ENCODE measurements at regions not wholly inside any gene's neighbourhood (a gene's known extent, or its start where the extent isn't known, plus 50 kb on each side); places are given as distances from the start of the nearest gene placed in this dataset.
"Not testable (repeated sequence)": the region's sequence is repeated elsewhere in the genome, so short reads cannot be mapped to it uniquely, and the experiment has no call there.

DNA sequence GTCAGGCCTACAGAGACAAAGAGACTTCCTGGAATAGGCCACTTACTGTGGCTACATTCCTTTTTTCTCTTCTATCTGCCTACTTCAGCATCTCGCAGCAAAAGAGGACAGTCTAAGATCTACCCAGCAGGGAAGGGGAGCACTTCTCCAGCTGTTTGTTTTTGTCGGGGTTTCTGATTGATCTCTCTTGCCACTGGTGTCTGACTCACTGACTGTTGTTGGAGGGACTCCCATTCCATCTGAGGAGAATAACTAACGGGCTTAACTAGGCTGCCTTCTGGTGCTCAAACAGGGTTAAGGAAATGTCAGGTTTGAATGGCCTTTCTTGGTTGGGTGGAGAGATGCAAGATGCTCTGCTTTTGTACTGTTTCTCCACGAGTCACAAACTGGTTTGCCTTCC, 100.2 kb upstream of the TMEM164 start:
- no peak overlapping the region for H3K4me2 ChIP-seq

DNA sequence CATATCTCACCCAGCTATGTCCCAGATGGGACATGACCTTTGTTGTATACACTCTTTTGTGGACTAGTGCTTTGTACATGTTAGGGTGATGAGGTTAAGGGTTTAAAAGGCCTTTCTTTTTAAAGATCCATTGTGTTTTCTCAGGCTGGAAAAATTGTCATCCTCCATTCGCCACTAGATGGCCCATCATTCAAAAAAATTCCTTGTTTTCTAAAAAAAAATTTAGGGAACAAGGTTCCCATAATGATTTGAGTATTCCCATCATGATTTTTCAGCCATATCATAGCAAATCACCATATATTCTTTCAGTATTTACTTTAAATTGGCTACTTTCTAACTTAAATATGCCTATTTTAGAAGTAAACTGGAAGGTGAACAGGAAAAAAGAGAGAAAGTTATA, 91.9 kb upstream of the TMEM164 start:
- Histone ChIP-seq H3K4me1 (no peaks in the 10 kb centered on the region), H3K9ac (no peak overlapping the region), H4K20me1 (no peaks in the 10 kb centered on the region), H3K36me3 (no peaks in the 10 kb centered on the region), H3K9me3 (0 out of 2 replicates have a peak, but pooled peaks cover 6% of the 10 kb centered on the region), H3K27ac (no peak overlapping the region), H3K4me2 (no peak overlapping the region), H3K27me3 (peaks cover 42% of the 10 kb centered on the region), H3K4me3 (no peak overlapping the region)
- TF ChIP-seq Cebpa-rat (IDR thresholded peaks at IDR 0.05), result no peak

More for the DNA sequence above, 100.2 kb upstream of the TMEM164 start:
- TF ChIP-seq Cebpa-rat (IDR thresholded peaks at IDR 0.05), result no peak
- Histone ChIP-seq H4K20me1 (no peaks in the 10 kb centered on the region), H3K9ac (no peak overlapping the region), H3K4me3 (no peak overlapping the region), H3K27ac (no peak overlapping the region), H3K9me3 (no peaks in the 10 kb centered on the region), H3K4me1 (no peaks in the 10 kb centered on the region), H3K27me3 (peaks cover 65% of the 10 kb centered on the region), H3K36me3 (no peaks in the 10 kb centered on the region)

DNA sequence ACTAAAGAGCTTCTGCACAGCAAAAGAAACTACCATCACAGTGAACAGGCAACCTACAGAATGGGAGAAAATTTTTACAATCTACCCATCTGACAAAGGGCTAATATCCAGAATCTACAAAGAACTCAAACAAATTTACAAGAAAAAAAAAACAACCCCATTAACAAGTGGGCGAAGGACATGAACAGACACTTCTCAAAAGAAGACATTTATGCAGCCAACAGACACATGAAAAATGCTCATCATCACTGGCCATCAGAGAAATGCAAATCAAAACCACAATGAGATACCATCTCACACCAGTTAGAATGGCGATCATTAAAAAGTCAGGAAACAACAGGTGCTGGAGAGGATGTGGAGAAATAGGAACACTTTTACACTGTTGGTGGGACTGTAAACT, 89.9 kb upstream of the TMEM164 start:
- H3K27ac ChIP-seq, H3K36me3 ChIP-seq, H4K20me1 ChIP-seq: not testable (repeated sequence)

DNA sequence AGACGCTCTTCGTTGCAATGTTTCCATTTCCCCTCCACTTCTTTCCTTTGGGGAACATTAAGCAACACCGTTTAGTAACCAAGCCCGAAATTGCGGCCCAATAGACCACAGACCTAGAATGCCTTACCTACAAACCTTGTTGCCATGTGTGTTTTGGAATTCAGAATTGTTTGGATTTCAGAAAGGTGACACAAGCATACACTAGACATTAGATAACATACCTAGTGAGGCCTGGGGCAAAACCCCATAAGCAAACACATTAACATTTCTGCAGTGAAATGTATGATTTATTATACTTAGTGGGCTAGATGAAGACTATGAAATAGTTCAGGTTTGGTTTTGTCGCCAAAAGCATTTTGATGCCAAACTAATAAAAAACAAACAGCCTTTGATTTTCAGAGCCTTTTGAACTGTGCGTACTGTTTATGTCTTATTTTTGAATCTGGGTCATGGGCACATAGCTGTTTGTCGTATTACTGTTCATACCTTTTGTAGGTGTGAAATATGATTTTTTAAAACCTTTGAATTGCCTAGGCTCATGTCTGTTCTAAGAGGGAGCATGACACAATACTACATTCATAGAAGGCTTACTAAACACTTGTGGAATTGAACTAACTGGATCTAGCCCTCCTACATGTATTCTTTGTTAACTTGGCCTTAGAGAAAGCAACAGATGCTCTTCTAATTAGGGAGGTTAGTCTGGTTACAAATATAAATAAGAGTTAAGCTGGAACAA, 88.6 kb upstream of the TMEM164 start:
- Histone ChIP-seq H3K9me3 (0 out of 2 replicates have a peak, but pooled peaks cover 6% of the 10 kb centered on the region), H3K27me3 (peaks cover 30% of the 10 kb centered on the region), H3K4me2 (no peak overlapping the region), H3K4me3 (no peak overlapping the region), H3K4me1 (no peaks in the 10 kb centered on the region), H4K20me1 (no peaks in the 10 kb centered on the region), H3K36me3 (no peaks in the 10 kb centered on the region), H3K27ac (no peak overlapping the region), H3K9ac (no peak overlapping the region)
- TF ChIP-seq Cebpa-rat (IDR thresholded peaks at IDR 0.05), result no peak

More for the DNA sequence above, 89.9 kb upstream of the TMEM164 start:
- H3K9ac ChIP-seq, H3K4me3 ChIP-seq, H3K9me3 ChIP-seq, H3K4me1 ChIP-seq, H3K4me2 ChIP-seq: not testable (repeated sequence)
- peaks cover 42% of the 10 kb centered on the region for H3K27me3 ChIP-seq

DNA sequence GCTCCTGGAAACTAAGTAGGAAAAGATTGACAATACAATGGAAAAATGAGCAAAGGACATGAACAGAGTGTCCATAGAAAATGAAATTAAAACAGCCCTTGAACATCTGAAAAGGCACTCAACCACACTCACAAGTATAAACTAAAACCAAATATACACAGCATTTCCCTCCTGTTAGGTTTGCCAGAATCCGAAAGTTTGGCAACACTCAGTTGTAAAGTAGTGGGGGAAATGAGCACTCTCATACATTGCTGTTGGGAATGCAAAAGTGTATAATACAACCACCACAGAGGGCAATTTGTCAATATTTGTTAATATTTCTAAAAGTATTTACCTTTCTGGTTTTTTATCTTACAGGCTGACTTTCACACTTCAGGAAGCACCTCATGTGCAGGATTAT, 84.2 kb upstream of the TMEM164 start:
- Histone ChIP-seq H3K4me2 (no peak overlapping the region), H3K9me3 (0 out of 2 replicates have a peak, but pooled peaks cover 6% of the 10 kb centered on the region), H3K9ac (no peak overlapping the region), H3K4me3 (no peak overlapping the region), H3K27ac (no peak overlapping the region), H3K36me3 (no peaks in the 10 kb centered on the region), H4K20me1 (no peaks in the 10 kb centered on the region), H3K4me1 (no peaks in the 10 kb centered on the region), H3K27me3 (peaks cover 48% of the 10 kb centered on the region)
- TF ChIP-seq Cebpa-rat (IDR thresholded peaks at IDR 0.05), result no peak

DNA sequence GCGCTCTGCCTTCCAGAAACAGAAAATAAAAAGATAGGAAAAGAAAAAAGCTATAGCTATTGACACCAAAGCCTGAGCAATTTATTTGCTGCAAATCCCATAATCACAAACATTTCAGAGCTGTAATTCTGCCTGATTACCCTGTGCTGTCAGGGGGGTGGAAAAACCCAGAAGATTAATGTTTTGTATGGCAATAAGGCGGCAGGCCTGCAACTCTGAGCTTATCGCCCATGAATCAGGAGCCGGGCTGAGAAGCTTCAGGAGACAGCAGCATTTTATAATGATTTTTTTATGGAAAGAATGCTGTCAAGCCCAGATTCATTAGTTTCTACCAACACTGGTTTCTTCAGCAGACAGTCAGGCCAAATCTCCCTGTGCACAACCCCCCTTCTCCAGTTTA, 82.6 kb upstream of the TMEM164 start:
- Histone ChIP-seq H3K9me3 (no peaks in the 10 kb centered on the region), H3K27ac (no peak overlapping the region), H3K36me3 (no peaks in the 10 kb centered on the region), H4K20me1 (no peaks in the 10 kb centered on the region), H3K9ac (no peak overlapping the region), H3K4me1 (no peaks in the 10 kb centered on the region), H3K4me3 (no peak overlapping the region), H3K27me3 (peaks cover 62% of the 10 kb centered on the region), H3K4me2 (no peak overlapping the region)
- no peak for TF ChIP-seq Cebpa-rat (IDR thresholded peaks at IDR 0.05)

DNA sequence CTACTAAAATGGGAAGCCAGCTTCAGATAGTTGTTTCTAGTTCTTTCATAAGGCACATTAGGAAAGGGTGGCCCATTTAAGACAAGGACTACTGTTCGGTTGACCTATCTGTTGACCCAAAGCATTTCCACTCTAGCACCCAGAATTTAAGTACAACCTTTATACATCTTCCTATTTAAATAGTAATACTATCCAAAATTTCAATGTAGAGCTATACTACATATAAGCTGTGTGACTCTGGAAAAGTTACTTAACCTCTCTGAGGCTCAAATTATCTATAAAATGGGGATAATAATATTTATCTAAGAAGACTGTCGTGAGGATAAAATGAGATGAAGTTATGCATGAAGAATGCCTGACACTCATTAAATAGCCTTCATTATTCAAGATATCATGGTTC, 82.0 kb upstream of the TMEM164 start:
- Histone ChIP-seq H3K27me3 (peaks cover 64% of the 10 kb centered on the region), H3K9me3 (no peaks in the 10 kb centered on the region), H3K4me1 (no peaks in the 10 kb centered on the region), H3K4me2 (no peak overlapping the region), H3K27ac (no peak overlapping the region), H3K36me3 (no peaks in the 10 kb centered on the region), H4K20me1 (no peaks in the 10 kb centered on the region; the same call in 1 of the 2 replicates), H3K9ac (no peak overlapping the region), H3K4me3 (no peak overlapping the region)
- no peak for TF ChIP-seq Cebpa-rat (IDR thresholded peaks at IDR 0.05)

DNA sequence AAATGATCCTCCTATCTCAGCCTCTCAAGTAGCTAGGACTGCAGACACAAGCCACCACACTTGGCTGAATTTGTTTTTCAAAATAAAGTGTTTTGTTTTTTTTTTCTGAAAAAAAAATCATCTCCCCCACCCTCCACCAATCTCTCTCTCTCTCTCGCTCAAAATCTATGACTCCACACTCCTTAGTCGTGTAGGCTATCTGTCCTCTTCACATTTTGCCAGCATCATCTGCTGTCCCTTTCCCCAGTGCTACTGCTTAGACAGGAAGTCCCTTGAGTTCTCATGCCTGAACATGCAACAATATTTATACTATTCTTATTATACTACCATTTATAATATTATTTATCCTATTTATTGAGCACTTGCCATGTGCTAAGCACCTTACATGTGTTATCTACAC, 80.7 kb upstream of the TMEM164 start:
- no peak overlapping the region for H3K4me3 ChIP-seq
- H3K4me2 ChIP-seq, result no peak overlapping the region
- H3K27ac ChIP-seq, result no peak overlapping the region
- H3K9me3 ChIP-seq, result no peaks in the 10 kb centered on the region
- no peaks in the 10 kb centered on the region; the same call in 1 of the 2 replicates for H4K20me1 ChIP-seq
- no peak overlapping the region for H3K9ac ChIP-seq
- peaks cover 69% of the 10 kb centered on the region for H3K27me3 ChIP-seq
- TF ChIP-seq Cebpa-rat (IDR thresholded peaks at IDR 0.05), result no peak
- no peaks in the 10 kb centered on the region for H3K36me3 ChIP-seq
- H3K4me1 ChIP-seq, result no peaks in the 10 kb centered on the region

DNA sequence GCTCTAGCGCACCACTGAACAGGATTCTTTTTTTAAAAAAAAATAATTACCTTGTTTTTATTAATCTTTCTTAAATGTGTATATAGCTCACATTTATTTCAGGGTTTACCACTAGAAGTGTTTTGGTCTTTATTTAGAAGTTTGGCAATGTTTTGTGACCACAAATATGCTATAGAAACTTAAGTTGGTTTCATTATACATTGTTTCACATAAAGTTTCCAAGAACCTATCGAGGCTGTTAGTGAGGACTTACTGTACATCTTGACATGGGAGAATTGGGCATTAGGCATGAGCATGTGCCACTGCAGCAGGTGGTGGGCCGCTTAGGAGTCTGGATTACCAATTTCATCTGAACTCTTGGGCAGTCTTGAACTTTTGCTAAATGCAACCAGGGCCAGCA, 77.9 kb upstream of the TMEM164 start:
- not testable (repeated sequence) for H4K20me1 ChIP-seq, H3K9me3 ChIP-seq, H3K4me2 ChIP-seq, H3K36me3 ChIP-seq, H3K9ac ChIP-seq, H3K4me3 ChIP-seq, H3K4me1 ChIP-seq, H3K27ac ChIP-seq
- peaks cover 82% of the 10 kb centered on the region for H3K27me3 ChIP-seq

DNA sequence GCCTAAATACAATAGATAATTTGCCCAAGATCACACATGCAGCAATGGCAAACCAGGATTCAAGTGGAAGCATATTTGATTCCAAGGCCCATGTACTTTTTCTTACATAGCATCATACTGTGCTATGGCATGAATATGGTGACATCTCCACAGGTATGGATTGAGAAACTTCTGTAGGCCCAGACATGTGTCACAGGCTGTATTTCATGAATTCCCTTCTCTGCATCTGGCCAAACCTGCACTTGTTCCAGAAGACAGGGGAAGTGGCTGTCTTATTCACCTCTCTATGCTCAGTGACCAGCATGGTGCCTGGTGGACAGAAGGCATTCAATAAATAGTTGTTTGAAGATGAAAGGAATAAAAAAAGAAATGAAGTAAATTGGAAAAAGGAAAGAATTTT, 77.3 kb upstream of the TMEM164 start:
- no peaks in the 10 kb centered on the region; the same call in 1 of the 2 replicates for H4K20me1 ChIP-seq
- no peaks in the 10 kb centered on the region for H3K4me1 ChIP-seq
- no peak overlapping the region for H3K27ac ChIP-seq
- H3K9me3 ChIP-seq, result no peaks in the 10 kb centered on the region
- H3K4me2 ChIP-seq, result no peak overlapping the region
- no peak overlapping the region for H3K9ac ChIP-seq
- no peaks in the 10 kb centered on the region for H3K36me3 ChIP-seq
- H3K4me3 ChIP-seq, result no peak overlapping the region
- peaks cover 80% of the 10 kb centered on the region for H3K27me3 ChIP-seq
- no peak for TF ChIP-seq Cebpa-rat (IDR thresholded peaks at IDR 0.05)

DNA sequence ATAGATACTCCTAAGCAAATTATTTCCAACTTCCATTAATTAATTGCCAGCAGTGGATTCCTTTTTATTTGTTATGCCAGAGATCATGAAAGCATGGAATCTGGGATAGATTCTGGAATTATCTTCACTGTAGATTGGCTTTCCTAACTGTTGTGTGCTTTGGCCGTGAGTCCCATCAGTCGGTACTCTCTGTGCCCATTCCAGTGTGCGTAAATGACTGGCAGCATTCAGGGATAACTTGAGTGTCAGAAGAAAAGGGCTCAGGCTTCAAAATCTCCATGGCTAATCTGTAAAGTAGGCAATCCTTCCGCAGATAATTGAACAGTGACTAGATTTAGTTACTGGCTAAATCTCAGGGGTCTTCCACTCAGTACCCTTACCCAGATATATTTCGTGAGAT, 76.8 kb upstream of the TMEM164 start:
- TF ChIP-seq Cebpa-rat (IDR thresholded peaks at IDR 0.05), result no peak
- Histone ChIP-seq H4K20me1 (no peaks in the 10 kb centered on the region; the same call in 1 of the 2 replicates), H3K4me3 (no peak overlapping the region), H3K9ac (no peak overlapping the region), H3K4me2 (no peak overlapping the region), H3K36me3 (no peaks in the 10 kb centered on the region), H3K27ac (no peak overlapping the region), H3K9me3 (no peaks in the 10 kb centered on the region), H3K27me3 (peaks cover 81% of the 10 kb centered on the region), H3K4me1 (no peaks in the 10 kb centered on the region)

Data from BLaER1 (cell line).